ENCODE measurements at regions not wholly inside any gene's neighbourhood (a gene's known extent, or its start where the extent isn't known, plus 50 kb on each side); places are given as distances from the start of the nearest gene placed in this dataset.

DNA sequence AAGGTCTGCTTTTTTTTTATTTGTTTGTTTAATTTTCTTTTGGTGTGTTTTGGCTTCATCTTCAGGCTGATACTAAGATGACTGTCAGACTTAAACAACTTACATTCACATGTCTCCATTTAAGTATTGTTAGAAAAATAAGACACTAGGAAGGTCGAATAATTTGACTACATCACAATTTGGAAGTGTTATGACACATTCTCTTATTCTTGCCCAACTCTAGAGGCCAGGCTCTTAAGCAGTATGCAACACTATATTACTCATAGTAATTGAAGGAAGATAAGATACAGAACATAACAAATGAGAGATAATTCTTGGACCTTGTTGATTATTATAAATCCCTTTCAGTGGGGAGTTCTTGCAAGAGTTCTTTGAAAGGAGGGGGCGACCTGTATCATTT is 295.3 kb upstream of the COL3A1 start:
- Histone ChIP-seq H4K20me1 (ENCODE audit: insufficient read depth) (no peaks in the 10 kb centered on the region), H3K27me3 (ENCODE audit: insufficient read depth) (no peaks in the 10 kb centered on the region), H3K9ac (no peak overlapping the region), H3K27ac (ENCODE audit: low read depth in 2 of 2, low read length in 1 of 2) (no peak overlapping the region), H3K4me1 (ENCODE audit: control insufficient read depth in 1 of 2, insufficient read depth in 2 of 2, low read depth in 1 of 2, low read length in 1 of 2) (no peaks in the 10 kb centered on the region; a peak in 2 of 4 replicates), H3K9me3 (no peaks in the 10 kb centered on the region), H3F3A (replicated peaks; ENCODE audit: insufficient read depth) (peaks cover 20% of the 10 kb centered on the region), H3K36me3 (replicated peaks in 1 of 2; ENCODE audit: control insufficient read depth in 1 of 2, insufficient read depth in 2 of 2, low read length in 1 of 2) (no peaks in the 10 kb centered on the region), H3K9me2 (no peaks in the 10 kb centered on the region), H3K79me2 (ENCODE audit: insufficient read depth) (no peaks in the 10 kb centered on the region), H3K4me2 (no peak overlapping the region), H2AFZ (ENCODE audit: low read depth) (no peak overlapping the region), H3K4me3 (ENCODE audit: low read depth in 2 of 2, low read length in 1 of 2) (no peak overlapping the region)
- CTCF ChIA-PET = interaction anchor here (1.2 kb wide), 1 partner anchor 1179 kb away, joined by 4 read pairs; no protein-coding TSS in a partner anchor
- 52% methylated on average over 2 of the region's 2 CpGs for WGBS (ENCODE audit: low lambda C conversion rate)
- no peak for DNase-seq
- POLR2A ChIA-PET = no interaction called here
- TF ChIP-seq ELF1 (IDR thresholded peaks at IDR 0.05) (no peak), GABPA (IDR thresholded peaks at IDR 0.05; ENCODE audit: low read depth) (no peak), SIN3A (IDR thresholded peaks at IDR 0.05; ENCODE audit: borderline replicate concordance, low read depth, low read length) (no peak), TCF12 (IDR thresholded peaks at IDR 0.05) (no peak), POLR2AphosphoS5 (IDR thresholded peaks at IDR 0.05; ENCODE audit: low read depth, low read length) (no peak), NFIC (IDR thresholded peaks at IDR 0.05; ENCODE audit: borderline replicate concordance) (no peak), RXRA (IDR thresholded peaks at IDR 0.05; ENCODE audit: borderline replicate concordance, low read depth) (no peak), TEAD4 (IDR thresholded peaks at IDR 0.05; ENCODE audit: borderline replicate concordance, insufficient read depth) (no peak), RCOR1 (IDR thresholded peaks at IDR 0.05; ENCODE audit: low read length) (no peak), MXI1 (IDR thresholded peaks at IDR 0.05; ENCODE audit: low read depth, low read length) (no peak), RFX5 (IDR thresholded peaks at IDR 0.05; ENCODE audit: low read length) (no peak)
- TF ChIP-seq, protein P1, sequence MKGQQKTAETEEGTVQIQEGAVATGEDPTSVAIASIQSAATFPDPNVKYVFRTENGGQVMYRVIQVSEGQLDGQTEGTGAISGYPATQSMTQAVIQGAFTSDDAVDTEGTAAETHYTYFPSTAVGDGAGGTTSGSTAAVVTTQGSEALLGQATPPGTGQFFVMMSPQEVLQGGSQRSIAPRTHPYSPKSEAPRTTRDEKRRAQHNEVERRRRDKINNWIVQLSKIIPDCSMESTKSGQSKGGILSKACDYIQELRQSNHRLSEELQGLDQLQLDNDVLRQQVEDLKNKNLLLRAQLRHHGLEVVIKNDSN (IDR thresholded peaks at IDR 0.05; ENCODE audit: borderline replicate concordance, low read depth) = no peak

DNA sequence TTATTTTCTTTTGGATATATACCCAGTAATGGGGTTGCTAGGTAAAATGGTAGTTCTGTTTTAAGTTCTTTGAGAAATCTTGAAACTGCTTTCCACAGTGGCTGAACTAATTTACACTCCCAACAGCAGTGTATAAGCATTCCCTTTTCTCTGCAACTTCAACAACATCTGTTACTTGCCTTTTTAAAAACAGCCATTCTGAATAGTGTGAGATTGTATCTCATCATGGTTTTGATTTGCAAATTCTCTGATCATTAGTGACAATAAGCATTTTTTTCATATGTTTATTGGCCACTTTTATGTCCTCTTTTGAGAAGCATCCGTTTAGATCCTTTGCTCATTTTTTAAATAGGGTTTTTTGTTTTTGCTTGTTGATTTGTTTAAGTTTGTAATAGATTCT is 291.3 kb upstream of the COL3A1 start:
- H3K36me3 ChIP-seq (replicated peaks in 1 of 2; ENCODE audit: control insufficient read depth in 1 of 2, insufficient read depth in 2 of 2, low read length in 1 of 2) = no peaks in the 10 kb centered on the region
- ChIA-PET POLR2A (no interaction called here), CTCF (no interaction called here)
- H3K4me2 ChIP-seq = no peak overlapping the region
- no peaks in the 10 kb centered on the region for H3K79me2 ChIP-seq (ENCODE audit: insufficient read depth)
- H2AFZ ChIP-seq (ENCODE audit: low read depth) = no peak overlapping the region
- H3K27ac ChIP-seq (ENCODE audit: low read depth in 2 of 2, low read length in 1 of 2) = no peak overlapping the region
- no peaks in the 10 kb centered on the region for H3K4me1 ChIP-seq (ENCODE audit: control insufficient read depth in 1 of 2, insufficient read depth in 2 of 2, low read depth in 1 of 2, low read length in 1 of 2)
- no peaks in the 10 kb centered on the region for H3K9me3 ChIP-seq
- WGBS (ENCODE audit: low lambda C conversion rate) = 73% methylated on average over 1 of the region's 1 CpG
- H3K27me3 ChIP-seq (ENCODE audit: insufficient read depth) = no peaks in the 10 kb centered on the region
- no peaks in the 10 kb centered on the region for H3K9me2 ChIP-seq
- H3F3A ChIP-seq (replicated peaks; ENCODE audit: insufficient read depth) = no peaks in the 10 kb centered on the region
- no peak overlapping the region for H3K9ac ChIP-seq
- no peaks in the 10 kb centered on the region for H4K20me1 ChIP-seq (ENCODE audit: insufficient read depth)
- TF ChIP-seq EZH2phosphoT487 (IDR thresholded peaks at IDR 0.05; ENCODE audit: borderline replicate concordance, low read depth) = no peak
- TF ChIP-seq USF2 (IDR thresholded peaks at IDR 0.05; ENCODE audit: borderline replicate concordance, low read depth, low read length) = no peak
- TF ChIP-seq GABPA (IDR thresholded peaks at IDR 0.05; ENCODE audit: low read depth) = no peak
- no peak for TF ChIP-seq POLR2AphosphoS5 (IDR thresholded peaks at IDR 0.05; ENCODE audit: low read depth, low read length)
- no peak for TF ChIP-seq NFIC (IDR thresholded peaks at IDR 0.05; ENCODE audit: borderline replicate concordance)
- TF ChIP-seq RFX5 (IDR thresholded peaks at IDR 0.05; ENCODE audit: low read length) = no peak
- no peak for TF ChIP-seq TCF12 (IDR thresholded peaks at IDR 0.05)
- no peak for TF ChIP-seq CHD2 (IDR thresholded peaks at IDR 0.05; ENCODE audit: low read length, partially characterized antibody)
- TF ChIP-seq PBX3 (IDR thresholded peaks at IDR 0.05) = no peak
- no peak for TF ChIP-seq RXRA (IDR thresholded peaks at IDR 0.05; ENCODE audit: borderline replicate concordance, low read depth)
- TF ChIP-seq, protein P1 (IDR thresholded peaks at IDR 0.05; ENCODE audit: borderline replicate concordance, low read depth) = no peak
- TF ChIP-seq CTCF (IDR thresholded peaks at IDR 0.05) = no peak
- no peak for TF ChIP-seq REST (IDR thresholded peaks at IDR 0.05; ENCODE audit: low read depth, low read length)
- no peak overlapping the region for H3K4me3 ChIP-seq (ENCODE audit: low read depth in 2 of 2, low read length in 1 of 2)
- DNase-seq = no peak

All from SK-N-SH (cell line).